HG03066 (cell line): ENCODE measurements at regions not wholly inside any gene's neighbourhood (a gene's known extent, or its start where the extent isn't known, plus 50 kb on each side); places are given as distances from the start of the nearest gene placed in this dataset.

Source experiments
- ATAC-seq: cut with Tn5 transposase; IDR thresholded peaks from one replicate; pipeline ENCODE4 v1.9.1; 2021; ENCODE audit warnings: low read depth; ENCODE audit not compliant: unreplicated experiment

DNA sequence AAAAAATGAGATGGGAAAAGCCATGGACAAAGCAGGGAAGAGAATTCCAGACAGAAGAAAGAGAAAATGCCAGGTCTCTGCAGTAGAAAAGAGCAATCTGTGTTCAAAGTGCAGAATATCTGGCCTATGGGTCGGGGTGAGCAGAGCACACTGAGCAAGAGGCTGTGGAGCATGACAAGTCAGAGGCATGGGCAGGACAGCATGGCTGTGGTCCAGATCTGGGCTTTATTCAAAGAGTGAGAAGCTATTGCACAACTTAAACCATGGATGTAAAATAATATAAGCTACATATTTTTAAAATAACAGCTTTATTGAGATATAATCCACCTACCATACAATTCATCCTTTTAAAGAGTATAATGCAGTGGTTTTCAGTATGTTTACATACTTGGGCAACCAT, 133.1 kb upstream of the SPDL1 start:
- no peak for ATAC-seq

DNA sequence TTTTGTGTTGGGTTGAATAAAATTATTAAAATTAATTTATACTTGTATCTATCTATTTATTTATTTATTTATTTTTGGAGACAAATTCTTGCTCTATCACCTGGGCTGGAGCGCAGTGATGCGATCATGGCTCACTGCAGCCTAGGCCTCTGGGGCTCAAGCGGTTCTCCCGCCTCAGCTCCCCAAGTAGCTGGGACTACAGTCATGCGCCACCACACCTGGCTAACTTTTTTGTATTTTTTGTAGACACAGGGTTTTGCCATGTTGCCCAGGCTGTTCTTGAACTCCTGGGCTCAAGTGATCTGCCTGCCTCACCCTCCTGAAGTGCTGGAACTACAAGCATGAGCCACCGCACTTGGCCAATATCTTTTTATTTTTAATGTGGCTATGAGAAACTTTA, 134.7 kb upstream of the SPDL1 start:
- no peak for ATAC-seq

DNA sequence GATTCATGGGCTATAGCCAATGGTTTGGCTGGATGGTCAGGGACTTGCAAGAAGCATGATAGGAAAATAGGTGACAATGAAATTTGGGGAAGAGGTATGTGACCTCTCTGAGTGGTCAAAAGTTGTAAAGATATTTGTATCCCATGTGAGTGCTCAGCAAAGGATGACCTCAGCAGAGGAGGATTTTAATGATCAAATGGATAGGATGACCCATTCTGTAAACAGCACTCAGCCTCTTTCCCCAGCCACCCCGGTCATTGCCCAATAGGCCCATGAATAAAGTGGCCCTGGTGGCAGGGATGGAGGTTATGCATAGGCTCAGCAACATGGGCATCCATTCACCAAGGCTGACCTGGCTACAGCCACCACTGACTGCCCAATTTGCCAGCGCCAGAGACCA, 138.4 kb upstream of the SPDL1 start:
- no peak for ATAC-seq

DNA sequence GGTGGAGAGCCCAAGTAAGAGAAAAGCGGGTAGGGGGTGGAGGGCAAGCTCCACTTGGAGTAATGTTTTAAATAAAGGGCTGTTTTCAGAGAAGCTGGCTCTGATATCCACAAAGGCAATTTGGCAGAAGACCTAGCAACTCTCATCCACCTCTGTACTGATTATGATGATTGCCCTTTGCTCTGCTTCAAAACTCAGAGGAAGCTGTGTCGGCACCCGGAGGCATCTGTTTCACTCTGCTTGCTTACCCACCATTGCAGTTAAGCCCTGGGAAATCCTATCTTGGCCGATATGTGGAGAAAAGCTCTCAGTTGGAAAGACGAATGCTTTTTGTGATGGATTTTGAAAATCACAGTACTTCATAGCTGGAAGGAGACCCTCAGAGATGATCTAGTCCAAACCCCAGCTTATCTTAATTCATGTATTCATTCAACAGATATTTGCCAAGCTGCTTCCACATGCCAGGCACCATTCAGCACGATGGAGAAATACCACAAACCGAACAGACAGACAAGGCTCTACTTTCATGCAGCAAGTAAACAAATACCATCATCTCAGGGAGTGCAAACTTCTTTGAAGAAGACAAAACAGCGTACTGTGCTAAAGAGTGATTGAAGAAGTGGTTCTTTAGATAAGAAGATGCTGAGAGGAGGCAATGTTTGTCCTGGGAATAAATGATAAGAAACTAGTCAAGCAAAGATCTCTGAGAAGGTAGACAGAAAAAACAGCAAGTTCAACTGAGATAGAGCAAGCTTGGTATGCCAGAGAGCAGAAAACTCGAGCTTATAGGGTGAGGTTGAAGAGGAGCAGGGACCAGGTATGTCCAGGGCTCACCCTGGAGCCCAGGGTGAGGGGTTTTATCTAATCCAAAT, 140.4 kb upstream of the SPDL1 start:
- ATAC-seq = no peak

DNA sequence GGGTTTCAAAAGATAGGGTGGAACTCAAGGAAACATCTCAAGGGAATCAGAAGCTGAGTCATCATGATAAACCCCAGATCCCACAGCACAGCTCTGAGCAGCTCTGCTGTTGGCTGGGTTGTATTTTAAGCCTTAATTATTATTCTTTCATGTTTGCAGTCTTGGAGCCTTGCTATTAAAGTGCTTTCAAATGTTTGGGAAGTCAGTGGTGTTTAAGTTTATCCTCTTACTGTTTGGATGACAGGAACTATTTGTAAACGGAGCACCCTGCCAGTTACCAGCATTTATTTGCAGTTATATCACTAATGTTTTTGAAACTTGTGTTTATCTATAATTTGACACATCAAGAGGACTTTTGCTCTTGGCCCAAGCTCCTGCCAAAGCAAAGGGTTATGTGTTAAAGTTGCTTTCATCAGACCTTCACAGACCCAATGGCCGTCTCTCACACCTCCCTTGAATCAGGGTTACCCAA, 141.1 kb upstream of the SPDL1 start:
- ATAC-seq = no peak

DNA sequence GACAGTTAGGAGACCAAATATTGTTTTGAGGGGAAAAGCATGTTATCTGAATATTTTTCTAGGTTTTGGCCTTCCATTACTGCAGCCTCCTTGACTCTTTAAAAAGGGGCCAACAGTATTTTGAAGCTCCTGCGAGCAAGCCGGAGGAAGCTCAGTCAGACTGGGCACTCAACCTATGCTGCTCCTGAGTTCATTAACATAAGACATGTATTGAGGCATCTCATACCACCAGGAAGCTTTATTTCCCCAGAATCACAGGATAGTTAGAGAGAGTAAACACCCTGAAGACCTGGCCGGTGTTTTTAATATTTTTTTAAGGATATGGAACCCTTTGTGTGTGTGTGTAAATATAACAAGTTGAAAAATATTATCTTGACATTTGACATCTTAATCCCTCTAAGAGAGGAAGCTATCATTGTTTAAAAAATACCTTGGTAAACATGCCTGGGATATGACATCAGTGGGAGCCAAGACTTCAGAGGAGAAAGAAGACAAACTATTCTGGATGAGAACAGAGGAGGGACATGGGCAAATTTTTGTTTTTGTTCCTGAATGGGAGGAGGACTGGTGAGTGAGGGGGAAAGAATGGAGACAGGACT, 139.3 kb upstream of the SLIT3 start:
- ATAC-seq = no peak

DNA sequence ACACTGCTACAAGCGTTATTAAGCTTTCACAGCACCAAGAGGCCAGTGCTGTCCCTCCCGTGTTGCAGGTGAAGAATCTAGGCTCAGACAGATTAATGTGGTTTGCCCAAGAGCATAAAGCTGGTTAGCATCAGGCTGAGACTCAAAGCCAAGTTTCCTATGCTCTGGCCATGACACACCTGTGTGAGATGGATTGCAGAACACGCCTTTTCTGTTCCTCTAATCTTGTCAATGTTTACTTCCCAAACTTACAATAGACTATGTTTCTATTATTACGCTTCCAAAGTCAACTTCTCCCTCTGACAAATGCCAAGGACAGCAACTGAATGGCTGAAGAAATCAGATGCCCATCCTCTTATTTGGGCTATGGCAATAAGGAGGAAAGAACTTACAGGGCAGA, 138.4 kb upstream of the SLIT3 start:
- no peak for ATAC-seq

DNA sequence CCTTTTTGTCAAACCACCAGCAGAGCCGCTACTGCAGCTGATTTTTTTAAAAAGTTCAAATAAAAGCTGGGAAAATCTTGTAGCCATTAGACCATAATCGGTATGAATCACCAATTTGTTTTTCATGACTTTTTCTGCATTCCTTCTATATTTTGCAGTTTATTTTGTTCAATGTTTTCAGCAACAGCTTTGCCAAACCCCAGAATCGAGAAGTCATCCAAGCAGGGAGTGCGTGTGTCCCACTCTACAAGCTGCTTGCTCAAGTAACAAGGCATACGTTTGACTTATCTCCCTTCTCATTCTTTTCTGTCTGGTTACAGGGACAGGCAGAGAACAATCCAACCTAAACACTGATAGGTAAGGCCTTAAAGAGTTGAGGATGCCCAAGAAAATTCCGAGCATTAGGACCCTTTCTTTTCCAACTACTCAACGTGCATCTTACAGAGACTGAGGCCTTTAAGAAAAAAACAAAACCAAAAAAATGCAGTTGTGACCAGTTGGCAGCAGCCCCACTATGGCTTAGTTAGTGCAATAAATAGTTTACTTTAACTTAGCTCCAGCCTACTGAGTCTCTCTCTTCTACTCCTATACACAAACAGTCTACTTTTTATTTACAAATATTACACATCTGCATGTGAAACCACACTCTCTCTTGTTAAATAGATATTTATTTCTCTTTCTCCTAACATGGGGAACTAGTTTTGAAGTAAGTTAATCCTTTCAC, 134.7 kb upstream of the SLIT3 start:
- ATAC-seq = no peak

DNA sequence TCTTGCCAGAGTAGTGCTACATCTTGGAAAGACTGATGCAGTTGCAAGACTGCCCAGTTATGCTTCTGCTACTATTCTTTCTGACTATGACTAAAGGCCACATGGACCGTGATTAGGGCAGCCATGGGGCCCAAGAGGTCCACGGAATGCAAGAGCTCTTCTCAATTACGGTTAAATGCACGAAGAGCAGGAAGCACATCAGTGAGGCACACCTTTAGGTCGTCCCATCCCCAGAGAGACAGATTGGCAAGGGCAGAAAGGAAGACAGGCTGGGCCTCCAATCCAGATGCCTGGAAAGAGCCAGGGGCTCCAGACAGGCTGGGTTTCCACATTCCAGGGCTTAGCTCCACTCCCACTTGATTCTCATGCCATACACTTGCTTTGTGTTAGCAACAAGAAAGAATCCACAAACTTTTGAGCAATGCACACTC, 132.3 kb upstream of the SLIT3 start:
- ATAC-seq = no peak

DNA sequence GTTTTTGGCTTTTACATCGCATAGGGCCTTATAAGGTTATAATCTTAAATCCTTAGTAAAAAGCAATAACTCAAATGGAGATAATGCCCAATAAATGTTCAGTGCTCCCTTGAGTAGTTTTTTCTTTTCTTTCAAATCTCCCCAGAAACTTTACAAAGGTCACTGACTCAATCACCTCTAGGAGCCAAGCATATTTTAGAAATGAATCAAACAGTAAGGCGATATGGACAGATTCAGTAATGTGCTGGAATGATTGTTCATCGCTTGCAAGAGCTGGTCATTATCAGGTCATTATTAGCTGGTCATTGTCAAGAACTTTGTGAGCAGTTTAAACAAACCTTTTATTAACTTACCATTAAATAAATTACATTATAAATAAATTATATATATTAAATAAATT, 130.4 kb upstream of the SLIT3 start:
- ATAC-seq = no peak

DNA sequence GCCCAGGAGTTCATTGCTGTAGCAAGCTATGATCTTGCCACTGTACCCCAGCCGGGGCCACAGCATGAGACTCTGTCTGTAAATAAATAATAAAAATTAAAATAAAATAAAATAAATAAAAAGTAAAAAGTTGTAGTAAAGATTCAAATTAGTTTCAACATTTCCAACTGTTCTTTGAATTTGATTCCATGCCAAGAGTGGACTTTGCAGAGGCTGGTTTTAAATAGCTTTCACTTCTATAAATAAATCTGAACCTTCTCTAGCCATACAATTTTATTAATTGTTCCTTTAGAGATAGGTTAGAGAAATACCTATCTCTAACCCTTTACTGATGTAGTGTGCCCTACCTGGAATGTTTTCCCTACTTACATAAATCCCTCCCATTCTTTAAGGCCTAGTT, 129.7 kb upstream of the SLIT3 start:
- no peak for ATAC-seq

DNA sequence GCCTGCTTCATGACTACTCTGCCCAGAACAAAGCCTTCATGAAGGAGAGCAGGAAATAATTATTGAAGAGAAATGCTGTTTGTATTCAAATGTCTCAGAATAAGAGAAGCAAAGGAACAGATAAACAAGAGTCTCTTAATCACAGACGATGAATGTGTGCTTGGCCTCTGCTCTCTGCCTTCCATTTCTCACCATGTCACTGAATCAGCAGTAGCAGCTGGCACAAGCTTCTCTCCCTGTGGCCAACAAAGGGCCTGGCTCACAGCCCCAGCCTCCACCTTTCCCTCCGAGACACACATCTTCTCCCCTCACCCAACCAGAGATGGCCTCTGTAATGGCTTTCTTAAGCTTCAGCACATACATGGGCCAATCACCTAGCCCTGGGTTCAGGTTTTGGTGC, 128.1 kb upstream of the SLIT3 start:
- ATAC-seq = no peak

DNA sequence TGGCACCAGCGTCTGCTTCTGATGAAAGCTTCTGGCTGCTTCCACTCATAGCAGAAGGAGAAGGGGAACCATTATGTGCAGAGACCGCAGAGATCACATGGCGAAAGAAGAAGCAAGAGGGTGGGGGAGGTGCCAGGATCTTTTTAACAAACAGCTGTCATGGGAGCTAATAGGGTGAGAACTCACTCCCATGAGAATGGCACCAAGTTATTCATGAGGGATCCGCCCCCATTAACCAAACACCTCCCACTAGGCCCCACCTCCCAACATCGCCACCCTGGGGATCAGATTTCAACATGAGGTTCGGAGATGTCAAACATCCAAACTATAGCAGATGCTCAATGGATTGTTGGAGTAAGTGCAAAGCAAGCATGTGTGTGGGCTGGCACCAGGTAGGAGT, 125.8 kb upstream of the SLIT3 start:
- ATAC-seq = no peak

DNA sequence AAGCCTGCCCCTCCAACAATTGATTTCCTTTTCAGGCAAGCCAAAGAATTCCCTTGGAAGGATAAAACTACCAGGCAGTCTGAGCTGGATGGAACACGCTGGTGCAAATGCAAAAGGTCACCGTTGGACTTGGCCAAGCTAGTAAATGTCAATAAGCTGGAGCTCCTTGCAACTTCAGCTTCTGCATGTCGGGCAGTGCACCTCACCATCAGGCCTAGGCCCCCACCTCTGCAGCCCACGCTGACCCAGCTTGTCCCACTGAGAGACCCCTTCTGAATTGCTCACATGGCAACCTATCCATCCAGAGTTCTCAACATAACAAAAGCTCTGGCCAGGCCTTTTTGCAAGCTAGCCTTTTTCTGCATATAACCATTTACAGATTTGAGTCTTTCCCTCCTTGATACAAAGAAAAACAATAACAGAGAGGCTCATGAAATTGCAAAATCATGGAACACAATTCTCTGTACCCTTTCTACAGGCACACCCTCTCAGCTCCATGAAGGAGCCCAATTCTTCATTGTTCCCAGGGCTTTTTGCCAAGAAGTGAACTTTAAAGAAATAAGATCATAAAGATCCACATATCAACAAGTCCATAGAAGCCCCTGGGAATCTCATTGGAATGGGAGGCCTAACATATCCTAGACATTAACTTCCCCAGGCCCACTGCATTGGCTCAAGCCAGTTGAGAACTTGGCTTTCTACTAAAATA, 123.9 kb upstream of the SLIT3 start:
- ATAC-seq = no peak

DNA sequence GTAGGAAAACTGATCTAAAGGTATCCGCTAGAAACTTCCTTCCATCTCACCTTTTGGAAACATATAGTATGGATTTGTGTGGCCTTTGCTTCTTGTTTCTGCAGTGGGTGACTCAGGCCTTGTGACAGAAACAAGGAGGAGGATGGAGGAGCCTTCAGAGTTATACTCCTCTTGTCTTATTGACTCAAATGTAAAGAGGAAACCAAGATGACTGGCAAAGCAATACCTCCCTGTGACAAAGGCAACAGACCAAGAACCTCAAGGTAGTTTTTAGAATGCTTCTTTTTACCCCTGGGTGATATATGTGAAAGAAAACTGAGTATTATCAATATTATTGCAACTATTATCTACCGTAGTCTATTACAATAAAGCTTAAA, 123.3 kb upstream of the SLIT3 start:
- ATAC-seq = no peak

DNA sequence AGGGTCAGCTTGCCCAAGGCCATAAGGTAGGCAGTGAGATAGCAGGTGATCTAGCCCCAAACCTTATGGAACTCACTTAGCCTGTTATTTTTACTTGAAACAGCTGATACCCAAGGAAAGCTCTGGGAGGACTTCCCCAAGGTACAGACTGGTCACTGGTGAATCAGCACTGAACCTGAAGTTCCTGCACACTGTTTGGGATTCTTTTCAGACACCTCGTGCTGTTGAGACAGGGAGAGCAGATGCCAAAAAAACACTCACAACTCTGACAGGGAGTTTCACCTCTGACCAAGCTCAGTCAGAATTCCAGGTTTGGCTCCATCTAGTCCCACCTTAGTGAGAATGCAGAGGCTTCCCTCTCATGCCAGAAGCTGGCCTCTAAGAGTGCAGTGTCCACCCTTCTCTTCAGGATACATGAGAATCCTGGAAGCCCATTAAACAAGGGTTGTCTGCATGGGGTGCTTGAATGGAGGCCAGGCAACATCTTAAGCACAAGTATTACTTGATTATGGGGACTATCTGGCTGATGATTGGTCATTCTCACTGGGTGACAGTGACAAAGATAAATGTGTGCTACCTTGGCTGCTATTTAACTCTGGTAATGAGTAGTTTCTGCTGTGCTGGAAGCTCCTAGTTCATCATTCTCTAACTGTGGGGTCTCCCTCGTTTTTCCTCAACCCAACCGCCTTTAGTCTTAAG, 122.8 kb upstream of the SLIT3 start:
- no peak for ATAC-seq

DNA sequence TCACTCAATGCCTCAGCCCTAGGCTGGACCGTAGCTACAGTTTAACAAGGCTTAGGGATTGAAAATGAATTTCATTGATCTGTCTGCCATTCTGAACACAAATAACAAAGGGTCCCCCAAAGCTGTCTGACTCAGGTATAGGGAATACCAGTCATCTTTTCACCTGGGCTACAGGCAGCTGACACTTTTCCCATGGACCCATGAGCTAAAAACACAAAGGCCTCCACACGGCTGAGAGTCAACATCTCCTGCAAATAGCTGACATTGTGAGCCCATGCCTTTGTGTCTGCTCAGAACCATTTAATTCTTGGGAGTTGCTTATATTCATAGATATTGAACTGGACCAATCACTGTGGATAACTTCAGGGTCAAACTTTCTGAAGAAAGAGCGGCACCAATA, 121.1 kb upstream of the SLIT3 start:
- no peak for ATAC-seq

DNA sequence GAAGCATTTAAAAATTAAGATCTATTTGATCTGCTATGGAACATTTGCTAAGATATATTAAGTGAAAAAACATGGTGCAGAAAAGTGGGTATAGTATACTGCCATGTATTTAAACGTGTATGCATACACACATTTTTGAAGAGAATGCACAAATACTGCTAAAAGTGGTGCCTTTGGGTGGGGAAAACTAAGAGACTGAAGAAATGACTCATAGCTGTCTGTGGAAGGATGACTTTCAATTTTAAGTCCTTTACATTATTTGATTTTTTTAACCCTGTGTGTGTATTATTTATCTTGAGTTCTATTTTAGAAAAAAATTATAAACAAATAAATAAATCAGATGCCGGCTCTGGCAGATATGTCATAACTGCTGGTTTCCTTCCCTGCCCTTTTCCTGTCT, 120.7 kb upstream of the SLIT3 start:
- no peak for ATAC-seq

DNA sequence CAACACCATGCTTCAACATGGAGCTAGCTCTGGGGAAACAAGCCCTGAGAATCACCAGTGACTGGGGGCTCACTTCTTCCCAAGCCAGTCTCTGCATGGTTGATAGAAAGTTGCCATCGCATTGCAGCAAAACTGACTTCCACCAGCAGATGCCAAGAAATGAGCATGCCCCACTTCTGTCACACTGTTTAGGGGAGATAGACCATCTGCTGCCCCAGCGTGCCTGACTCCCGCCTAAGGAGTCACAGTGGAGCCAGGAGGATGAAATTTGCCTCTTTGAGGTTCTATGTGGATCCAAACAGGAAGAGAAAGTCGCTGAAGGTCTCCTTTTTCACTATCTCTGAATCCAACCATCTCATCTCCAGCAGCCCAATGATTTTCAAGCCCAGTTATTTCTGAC, 116.7 kb upstream of the SLIT3 start:
- ATAC-seq = no peak

DNA sequence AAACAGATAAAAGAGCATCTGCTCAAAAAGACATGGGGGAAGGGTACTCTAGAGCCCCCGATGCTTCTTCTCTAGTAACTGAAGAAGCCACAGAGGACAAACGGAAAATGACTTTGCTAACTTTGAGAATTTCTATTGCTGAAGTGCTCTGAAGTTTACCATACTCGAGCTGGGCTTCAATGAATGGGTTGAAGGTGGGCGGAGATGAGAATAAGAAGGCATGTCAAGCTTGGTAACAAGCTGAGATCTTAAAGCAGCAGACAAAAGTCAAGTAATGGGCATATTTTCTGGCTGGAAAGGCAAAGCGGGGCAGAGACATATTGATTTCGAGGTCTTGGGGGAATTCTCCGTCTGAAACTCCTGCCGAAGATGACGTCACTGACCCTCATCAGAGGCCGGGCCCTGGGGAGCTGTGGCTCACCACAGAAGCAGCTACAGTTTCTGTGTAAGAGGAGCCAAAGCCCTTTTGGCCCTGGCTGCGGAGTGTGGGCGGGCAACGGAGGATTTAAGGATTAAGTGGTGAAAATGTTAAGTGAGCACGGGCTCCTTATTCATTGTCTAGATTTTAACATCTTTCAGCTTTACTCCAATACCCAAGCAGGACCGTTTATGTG, 115.8 kb upstream of the SLIT3 start:
- ATAC-seq = peak; percentile 65
